Left colon (tissue), 2 donors: ENCODE measurements at regions not wholly inside any gene's neighbourhood (a gene's known extent, or its start where the extent isn't known, plus 50 kb on each side); places are given as distances from the start of the nearest gene placed in this dataset.

ENCODE experiments used
- ATAC-seq: fragments of 200-7000 bp; cut with Tn5 transposase; one replicate; pipeline ENCODE4 v1.9.1; 2020; ENCODE audit warnings: mild to moderate bottlenecking, moderate library complexity
- DNase-seq, 2 donors: peaks; one replicate each; pipeline ENCODE4 v3.0.0-alpha.2; 2020
- intact Hi-C, 2 donors: fragments of 100-400 bp; cut with DNase I in 1 of 2; cut with micrococcal nuclease in 1 of 2; formaldehyde crosslinking; loops; one replicate each; pipeline versions ENCODE4 v1.11.2 to v1.14.0; 2022; cut with DNase I, micrococcal nuclease
- donor health status: DM: no; HTN: no; CAD: no.
- donor health status: DM: yes; HTN: yes; CAD: no.

DNA sequence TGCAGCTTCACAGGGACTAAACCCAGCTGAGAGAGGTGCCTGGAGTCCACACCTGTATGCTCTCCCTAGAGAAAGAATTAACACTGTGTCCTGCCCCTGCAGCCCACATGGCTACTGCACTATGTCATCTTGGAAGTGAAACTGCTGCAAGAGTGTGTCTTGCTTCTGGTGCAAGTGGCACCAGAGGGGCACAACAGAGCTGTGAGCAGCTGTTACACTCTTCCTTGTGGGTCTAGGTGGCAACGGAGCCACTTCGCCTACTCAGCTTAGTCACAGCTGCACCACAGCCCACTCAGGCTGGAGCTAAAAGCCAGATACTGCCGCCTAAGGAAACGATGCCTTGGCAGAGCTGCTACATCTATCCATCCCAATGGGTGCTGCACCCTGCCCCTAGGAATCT lies 391.4 kb downstream of the COL12A1 start:
- ATAC-seq (no peak), DNase-seq (no peak)
- intact Hi-C loops, result no loop called here

DNA sequence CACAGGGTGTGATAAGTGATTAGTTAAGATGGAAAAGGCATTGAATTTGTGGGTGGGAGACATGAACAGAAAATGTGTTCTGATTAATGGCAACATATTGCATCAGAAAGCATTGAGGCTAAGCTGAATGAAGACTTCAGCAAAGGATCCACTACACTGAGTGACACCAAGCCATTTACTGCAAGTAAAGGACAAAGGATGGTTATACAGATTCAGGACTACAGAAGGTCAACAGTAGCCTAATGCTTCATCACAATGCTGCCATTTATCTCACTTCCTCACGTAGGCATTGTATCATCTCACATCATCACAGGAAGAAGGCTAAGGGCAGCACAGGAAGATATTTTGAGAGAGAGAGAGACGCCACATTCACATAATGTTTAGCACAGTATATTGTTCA lies 398.2 kb downstream of the COL12A1 start:
- ATAC-seq, result no peak
- DNase-seq, result no peak
- intact Hi-C loops, result no loop called here

- DNase-seq, result no peak
- ATAC-seq, result no peak
- intact Hi-C loops, result no loop called here
Observed at GRCh38 chr6:74805916-74806696, 399.7 kb downstream of the COL12A1 start.

DNA sequence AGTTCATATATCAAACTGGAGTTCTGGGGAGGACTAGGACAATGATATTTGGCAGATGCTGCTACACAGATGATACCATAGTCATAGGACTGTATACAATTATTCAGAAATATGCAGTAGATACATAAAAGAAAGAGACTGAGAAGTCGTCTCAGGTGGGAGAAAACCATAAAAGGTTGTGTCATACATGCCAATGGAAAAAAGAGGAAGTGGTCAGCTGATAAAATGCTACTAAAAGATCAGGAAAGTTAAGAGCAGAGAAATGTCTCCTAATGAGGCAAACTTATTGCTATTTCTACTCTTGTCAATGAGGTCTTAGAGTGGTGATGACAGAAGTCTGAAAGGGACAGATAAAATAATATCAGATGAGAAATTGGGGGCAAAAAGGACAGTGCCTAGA lies 407.6 kb downstream of the COL12A1 start:
- intact Hi-C loops, result no loop called here
- DNase-seq (no peak), ATAC-seq (no peak)

DNA sequence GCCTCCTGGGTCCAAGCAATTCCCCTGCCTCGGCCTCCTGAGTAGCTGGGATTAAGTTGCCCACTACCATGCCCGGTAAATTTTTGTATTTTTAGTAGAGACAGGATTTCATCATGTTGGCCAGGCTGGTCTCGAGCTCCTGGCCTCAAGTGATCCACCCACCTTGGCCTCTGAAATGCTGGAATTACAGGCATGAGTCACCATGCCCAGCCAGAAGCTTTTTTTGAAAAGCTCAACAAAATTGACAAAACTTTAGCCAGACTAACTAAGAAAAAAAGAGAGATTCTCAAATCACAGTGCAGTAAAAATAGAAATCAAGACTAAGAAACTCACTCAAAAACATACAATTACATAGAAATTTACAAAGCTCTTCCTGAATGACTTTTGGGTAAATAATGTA lies 420.6 kb downstream of the COL12A1 start:
- ATAC-seq (no peak), DNase-seq (no peak)
- intact Hi-C loops, result no loop called here

DNA sequence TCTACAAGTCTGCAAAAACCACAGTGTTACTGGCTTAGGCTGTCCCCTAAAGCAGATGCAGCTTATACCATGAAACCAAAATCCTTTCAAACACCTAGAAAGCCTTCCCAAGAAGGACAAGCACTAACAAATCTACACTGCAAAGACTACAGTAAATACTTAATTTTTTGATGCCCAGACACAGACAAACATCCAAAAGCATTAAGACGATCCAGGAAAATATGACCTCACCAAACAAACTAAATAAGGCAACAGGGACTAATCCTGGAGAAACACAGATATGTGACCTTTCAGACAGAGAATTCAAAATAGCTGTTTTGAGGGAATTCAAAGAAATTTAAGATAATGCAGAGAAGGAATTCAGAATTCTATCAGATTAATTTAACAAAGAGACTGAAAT lies 423.5 kb downstream of the COL12A1 start:
- ATAC-seq, result no peak
- intact Hi-C loops, result no loop called here
- no peak for DNase-seq

DNA sequence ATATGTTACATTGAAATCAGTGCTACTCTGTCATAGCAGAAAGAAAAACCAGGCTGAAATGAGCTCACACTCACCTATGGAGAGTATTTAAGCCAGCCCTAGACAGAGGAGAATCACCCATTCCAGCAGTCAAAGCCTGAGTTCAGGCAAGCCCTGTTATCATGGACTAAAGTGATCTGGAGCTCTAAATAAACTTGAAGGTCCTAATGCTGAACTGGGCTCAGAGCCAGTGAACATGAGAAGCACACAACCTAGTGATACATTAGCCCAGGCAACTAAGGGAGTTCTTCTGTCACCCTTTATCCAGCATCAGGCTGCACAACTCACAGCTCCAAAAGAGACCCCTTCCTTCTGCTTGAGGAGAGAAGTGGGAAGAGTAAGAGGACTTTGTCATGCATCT lies 425.0 kb downstream of the COL12A1 start:
- intact Hi-C loops, result no loop called here
- DNase-seq, result no peak
- ATAC-seq, result no peak

DNA sequence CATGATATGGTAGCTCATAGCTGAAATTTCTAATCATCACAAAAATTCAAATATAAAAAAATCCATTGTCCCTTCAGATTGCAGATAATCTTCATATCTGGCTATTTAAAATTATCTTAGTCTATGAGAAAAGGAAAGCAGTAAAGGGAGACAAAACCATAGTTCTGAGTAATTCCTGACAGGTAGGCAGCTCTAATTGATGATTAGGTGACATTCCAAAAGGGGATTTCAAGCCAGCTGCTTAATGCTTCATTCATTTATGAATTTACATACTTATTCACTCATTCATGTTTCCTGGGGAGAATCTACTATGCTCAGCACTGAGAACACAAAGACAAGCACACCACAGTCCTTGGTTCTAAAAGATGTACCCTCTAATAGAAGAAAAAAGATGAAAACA lies 437.1 kb downstream of the COL12A1 start:
- intact Hi-C loops, result no loop called here
- DNase-seq (no peak), ATAC-seq (no peak)

DNA sequence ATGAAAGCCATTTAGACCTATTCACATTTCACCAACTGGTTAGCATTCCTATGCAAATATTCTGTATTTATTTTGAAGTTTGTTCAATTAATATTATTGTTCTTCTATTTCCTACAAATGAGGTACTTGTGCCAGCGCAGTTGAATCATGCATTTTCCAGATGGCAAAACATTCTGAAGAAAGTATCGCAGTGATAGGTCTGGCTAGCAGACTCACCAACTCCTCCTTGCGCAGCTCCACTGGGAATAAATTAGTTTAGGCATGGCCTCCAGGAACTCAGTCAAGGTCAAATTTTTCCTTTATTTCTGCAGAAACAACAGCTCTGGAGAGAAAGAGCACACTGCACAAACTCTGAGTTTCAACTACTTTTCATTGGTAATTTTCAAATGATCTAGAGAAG lies 437.7 kb downstream of the COL12A1 start:
- no peak for DNase-seq
- ATAC-seq, result no peak
- intact Hi-C loops, result no loop called here

- no peak for ATAC-seq
- no peak for DNase-seq
- intact Hi-C loops, result no loop called here
Observed at GRCh38 chr6:74765486-74765885, 440.4 kb downstream of the COL12A1 start.

GRCh38 chr6:74764486-74764885 lies 441.4 kb downstream of the COL12A1 start:
- intact Hi-C loops, result no loop called here
- no peak for ATAC-seq
- DNase-seq, result no peak

DNA sequence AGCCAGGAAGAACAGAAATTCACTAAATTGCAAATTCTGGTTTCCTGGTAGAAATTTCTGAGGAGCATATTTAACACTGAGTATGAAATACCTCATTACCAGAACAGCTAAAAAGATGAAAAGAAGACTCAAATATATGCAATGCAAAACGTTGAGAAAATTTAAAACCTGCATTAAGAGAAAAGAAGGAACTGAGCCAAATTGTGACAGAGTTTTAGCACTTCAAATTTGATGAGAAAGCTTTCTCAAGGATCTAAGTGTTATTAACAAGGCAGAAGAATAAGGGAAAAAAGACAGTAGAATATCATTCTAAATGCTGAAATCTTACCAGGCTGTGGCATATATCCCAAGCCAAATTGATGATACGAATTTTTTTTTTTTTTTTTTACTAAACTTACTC lies 443.0 kb downstream of the COL12A1 start:
- no peak for ATAC-seq
- intact Hi-C loops, result no loop called here
- DNase-seq, result no peak

DNA sequence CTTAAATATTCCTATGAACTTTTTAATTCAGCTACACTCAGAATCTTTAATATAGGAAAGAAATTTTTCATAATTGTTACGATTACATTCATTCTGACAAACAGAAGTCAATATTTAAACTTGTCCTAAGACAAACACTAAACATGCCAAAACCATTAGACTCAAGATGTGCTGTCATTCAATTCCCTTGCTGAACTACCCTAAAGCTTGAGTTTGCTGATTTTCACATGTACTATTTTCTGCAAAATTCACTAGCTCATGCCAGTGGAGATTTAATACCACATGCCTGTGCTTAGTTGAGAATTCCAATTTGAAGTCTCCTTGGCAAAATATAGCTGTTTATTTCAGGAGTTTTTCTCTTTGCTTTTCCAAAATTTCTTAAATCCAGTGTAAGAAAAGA lies 448.0 kb downstream of the COL12A1 start:
- no peak for DNase-seq

GRCh38 chr6:74756923-74757322 lies 448.9 kb downstream of the COL12A1 start:
- intact Hi-C loops, result no loop called here
- DNase-seq (no peak), ATAC-seq (no peak)

More for the DNA sequence above, 448.0 kb downstream of the COL12A1 start:
- no peak for ATAC-seq
- intact Hi-C loops, result no loop called here

- intact Hi-C loops, result no loop called here
- no peak for DNase-seq
- ATAC-seq, result no peak
Observed at GRCh38 chr6:74755778-74756177, 450.1 kb downstream of the COL12A1 start.

- intact Hi-C loops, result no loop called here
- DNase-seq (no peak), ATAC-seq (no peak)
Observed at GRCh38 chr6:74755196-74755595, 450.7 kb downstream of the COL12A1 start.

DNA sequence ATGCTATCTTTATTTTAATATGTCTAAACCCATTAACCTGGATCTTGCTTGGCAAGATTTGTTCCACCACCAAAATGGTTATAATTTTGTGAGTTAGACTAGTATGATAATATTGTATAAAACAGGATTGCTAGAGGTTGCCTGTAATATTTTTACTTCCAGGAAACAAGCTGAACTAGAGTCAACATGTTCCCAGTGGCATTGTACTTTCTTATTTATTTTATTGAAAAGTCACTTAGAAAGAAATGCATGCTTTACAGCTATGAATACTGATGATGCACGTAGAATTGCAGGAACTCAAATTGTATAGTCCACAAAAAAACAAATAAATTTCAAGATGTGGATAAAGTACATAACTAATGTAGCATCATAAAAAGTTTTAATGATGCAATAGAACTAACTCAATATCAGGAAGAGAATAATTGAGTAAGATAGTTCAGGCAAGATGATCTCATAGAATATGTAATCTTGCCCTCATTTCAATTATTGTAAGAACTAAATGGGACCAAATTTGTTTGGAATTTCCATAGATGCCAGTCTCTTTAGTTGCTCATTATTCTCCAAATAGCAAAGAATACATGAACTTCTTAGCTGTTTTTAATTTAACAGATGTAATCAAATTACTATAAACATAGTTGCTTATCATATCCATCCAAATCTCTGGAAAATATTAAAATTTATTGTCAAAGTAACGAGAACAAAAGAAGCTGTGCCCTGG lies 451.8 kb downstream of the COL12A1 start:
- DNase-seq (no peak), ATAC-seq (no peak)
- intact Hi-C loops, result no loop called here

GRCh38 chr6:74752303-74752702 lies 453.6 kb downstream of the COL12A1 start:
- peak in 1 of 2 donors; percentile 6 for DNase-seq
- ATAC-seq, result no peak
- intact Hi-C loops, result no loop called here

GRCh38 chr6:74750826-74751225 lies 455.0 kb downstream of the COL12A1 start:
- DNase-seq (no peak), ATAC-seq (no peak)
- intact Hi-C loops, result no loop called here

GRCh38 chr6:74749211-74750147 lies 456.4 kb downstream of the COL12A1 start:
- ATAC-seq, result no peak
- intact Hi-C loops, result no loop called here
- no peak for DNase-seq
